C4-2B (cell line): ENCODE measurements at regions not wholly inside any gene's neighbourhood (a gene's known extent, or its start where the extent isn't known, plus 50 kb on each side); places are given as distances from the start of the nearest gene placed in this dataset.

Experiments used
- H3K27ac ChIP-seq: fragments of 450-650 bp; 2 replicates; pipeline ENCODE4 v1.5.1; 2017
- ZFX ChIP-seq: fragments of 450-650 bp; IDR thresholded peaks from 2 replicates; pipeline ENCODE4 v1.6.1; 2017
- TF ChIP-seq, protein P1 (sequence below): fragments of 450-650 bp; conservative IDR thresholded peaks from 2 replicates; pipeline ENCODE4 v1.5.1; 2017; ENCODE audit warnings: mild to moderate bottlenecking

DNA sequence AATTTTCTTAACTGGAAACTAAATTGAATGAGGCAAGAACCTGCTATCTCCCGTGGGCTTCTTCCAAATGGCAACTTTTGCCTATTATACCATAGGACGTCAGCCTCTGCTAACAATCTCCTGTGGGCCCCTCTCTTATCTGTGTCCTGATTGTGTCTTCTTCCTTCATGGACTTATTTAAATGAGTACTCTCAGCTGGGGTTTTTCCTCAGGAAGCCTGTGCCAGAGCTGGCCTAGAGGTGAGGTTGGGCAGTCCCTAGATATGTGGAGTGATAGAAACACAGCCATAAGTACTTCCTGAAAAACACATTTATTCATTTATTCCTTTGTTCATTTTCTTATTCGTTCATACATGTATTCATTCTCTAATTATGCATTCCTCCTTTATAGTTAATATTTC is 712.5 kb upstream of the SLIT2 start:
- H3K27ac ChIP-seq = no peak overlapping the region
- TF ChIP-seq, protein P1, sequence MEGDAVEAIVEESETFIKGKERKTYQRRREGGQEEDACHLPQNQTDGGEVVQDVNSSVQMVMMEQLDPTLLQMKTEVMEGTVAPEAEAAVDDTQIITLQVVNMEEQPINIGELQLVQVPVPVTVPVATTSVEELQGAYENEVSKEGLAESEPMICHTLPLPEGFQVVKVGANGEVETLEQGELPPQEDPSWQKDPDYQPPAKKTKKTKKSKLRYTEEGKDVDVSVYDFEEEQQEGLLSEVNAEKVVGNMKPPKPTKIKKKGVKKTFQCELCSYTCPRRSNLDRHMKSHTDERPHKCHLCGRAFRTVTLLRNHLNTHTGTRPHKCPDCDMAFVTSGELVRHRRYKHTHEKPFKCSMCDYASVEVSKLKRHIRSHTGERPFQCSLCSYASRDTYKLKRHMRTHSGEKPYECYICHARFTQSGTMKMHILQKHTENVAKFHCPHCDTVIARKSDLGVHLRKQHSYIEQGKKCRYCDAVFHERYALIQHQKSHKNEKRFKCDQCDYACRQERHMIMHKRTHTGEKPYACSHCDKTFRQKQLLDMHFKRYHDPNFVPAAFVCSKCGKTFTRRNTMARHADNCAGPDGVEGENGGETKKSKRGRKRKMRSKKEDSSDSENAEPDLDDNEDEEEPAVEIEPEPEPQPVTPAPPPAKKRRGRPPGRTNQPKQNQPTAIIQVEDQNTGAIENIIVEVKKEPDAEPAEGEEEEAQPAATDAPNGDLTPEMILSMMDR = no peak
- no peak for TF ChIP-seq ZFX

GRCh38 chr4:19534159-19534558 is 717.5 kb upstream of the SLIT2 start:
- H3K27ac ChIP-seq = no peak overlapping the region
- TF ChIP-seq, protein P1 = no peak

DNA sequence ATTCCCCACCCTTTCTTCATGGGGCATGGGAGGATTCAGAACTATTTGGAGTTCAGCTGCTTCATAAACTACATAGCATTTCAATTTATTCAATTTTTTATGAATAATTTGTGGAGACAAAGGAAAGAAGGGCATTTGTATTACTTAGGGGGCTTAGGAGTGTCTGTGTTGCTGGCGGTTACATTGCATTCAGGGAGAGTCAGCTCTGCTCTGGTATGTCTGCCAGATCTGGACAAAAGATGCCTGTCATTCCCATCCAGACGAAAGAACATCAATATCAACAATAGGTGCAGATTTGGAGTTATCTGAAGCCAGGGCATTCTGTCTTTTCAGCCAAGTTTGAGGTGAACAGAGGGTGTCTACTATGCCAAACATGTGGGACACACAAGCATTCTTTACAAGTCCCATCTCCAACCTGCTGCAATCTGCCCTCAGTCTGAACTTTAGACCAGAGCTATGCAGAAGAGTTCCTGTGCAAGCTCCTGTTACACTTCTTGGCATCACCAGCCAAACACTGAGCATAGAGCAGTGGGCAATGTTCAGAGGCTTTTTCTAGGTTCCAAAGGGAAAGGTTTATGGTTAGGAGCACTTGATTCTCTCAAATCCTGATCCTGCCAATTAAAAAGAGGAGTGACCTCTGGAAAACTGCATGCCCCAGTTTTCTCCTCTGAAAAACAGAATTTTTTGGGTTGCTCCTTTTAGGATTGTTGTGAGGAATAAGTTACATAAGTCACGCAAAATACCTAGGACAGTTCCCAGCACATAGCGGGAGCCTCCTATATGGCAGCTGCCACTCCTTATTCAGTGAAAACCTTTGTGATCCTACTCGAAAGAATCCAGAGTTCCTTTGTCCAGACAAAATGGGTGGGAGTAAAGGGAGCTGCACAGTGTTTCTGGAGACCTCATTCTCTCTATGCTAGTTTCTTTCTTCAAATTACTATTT is 719.5 kb upstream of the SLIT2 start:
- no peak overlapping the region for H3K27ac ChIP-seq
- no peak for TF ChIP-seq ZFX
- TF ChIP-seq, protein P1 = no peak

GRCh38 chr4:19523964-19524363 is 727.7 kb upstream of the SLIT2 start:
- no peak overlapping the region for H3K27ac ChIP-seq
- no peak for TF ChIP-seq ZFX
- TF ChIP-seq, protein P1 = no peak

- no peak overlapping the region for H3K27ac ChIP-seq
- no peak for TF ChIP-seq ZFX
- TF ChIP-seq, protein P1 = no peak
Measured at GRCh38 chr4:19522966-19523365, 728.7 kb upstream of the SLIT2 start.

GRCh38 chr4:19520939-19521520 is 730.7 kb upstream of the SLIT2 start:
- TF ChIP-seq ZFX = no peak
- TF ChIP-seq, protein P1 = no peak
- no peak overlapping the region for H3K27ac ChIP-seq
